Left lung (tissue), 4 donors: ENCODE measurements at regions not wholly inside any gene's neighbourhood (a gene's known extent, or its start where the extent isn't known, plus 50 kb on each side); places are given as distances from the start of the nearest gene placed in this dataset.
"Not testable (repeated sequence)": the region's sequence is repeated elsewhere in the genome, so short reads cannot be mapped to it uniquely, and the experiment has no call there.

Experiments
- ATAC-seq: fragments of 200-7000 bp; cut with Tn5 transposase; one replicate; pipeline ENCODE4 v1.9.1; 2020; ENCODE audit warnings: moderate library complexity
- DNase-seq, 4 donors: peaks; one replicate each; pipeline ENCODE4 v3.0.0-alpha.2; 2013 to 2020
- H3K27ac ChIP-seq, 2 donors: fragments of 200-600 bp; sonication (generic) in 1 of 2; one replicate each; pipeline versions ENCODE4 v1.5.0 to v1.8.0; 2020 to 2021
- H3K27me3 ChIP-seq, 2 donors: fragments of 200-600 bp; sonication (generic) in 1 of 2; one replicate each; pipeline versions ENCODE4 v1.5.0 to v1.8.0; 2020 to 2021
- H3K36me3 ChIP-seq, 2 donors: fragments of 200-600 bp; sonication (generic) in 1 of 2; one replicate each; pipeline versions ENCODE4 v1.5.0 to v1.8.0; 2020 to 2021
- H3K4me1 ChIP-seq, 2 donors: fragments of 200-600 bp; one replicate each; pipeline ENCODE4 v1.8.0; 2021
- H3K4me3 ChIP-seq, 2 donors: fragments of 200-600 bp; sonication (generic) in 1 of 2; one replicate each; pipeline versions ENCODE4 v1.5.0 to v1.8.0; 2020 to 2021; ENCODE audit warnings: mild to moderate bottlenecking in 1 of 2
- H3K9me3 ChIP-seq, 2 donors: fragments of 200-600 bp; sonication (generic) in 1 of 2; one replicate each; pipeline versions ENCODE4 v1.5.0 to v1.8.0; 2020 to 2021
- CTCF ChIP-seq, 2 donors: fragments of 200-600 bp; sonication (generic) in 1 of 2; IDR thresholded peaks; one replicate each; pipeline versions ENCODE4 v1.5.0 to v1.8.0; 2021; ENCODE audit warnings: antibody characterized with exemption in 2 of 2
- intact Hi-C, 2 donors: fragments of 100-400 bp; cut with DNase I; formaldehyde crosslinking; loops; one replicate each; pipeline versions ENCODE4 v1.11.2 to v1.14.2; 2022
- donor health status: DM: no; HTN: yes; CAD: no.
- donor health status: DM: no; HTN: no; CAD: no.

- intact Hi-C loops, result no loop called here
- Histone ChIP-seq H3K36me3 (no peaks in the 10 kb centered on the region), H3K27ac (no peak overlapping the region), H3K4me1 (no peaks in the 10 kb centered on the region), H3K9me3 (no peaks in the 10 kb centered on the region), H3K27me3 (peaks cover 0 to 4% of the 10 kb centered on the region in 2 donors), H3K4me3 (no peak overlapping the region)
- DNase-seq (peak in 2 of 4 donors; percentile 29 to 55), ATAC-seq (no peak)
- no peak for TF ChIP-seq CTCF (IDR thresholded peaks at IDR 0.05)
These were observed 178.4 kb downstream of the TBC1D2B start for GRCh38 chr15:77898811-77899730.

GRCh38 chr15:77897896-77898406, 179.6 kb downstream of the TBC1D2B start:
- DNase-seq (peak in 1 of 4 donors; percentile 31), ATAC-seq (no peak)
- Histone ChIP-seq H3K27me3 (peaks cover 0 to 6% of the 10 kb centered on the region in 2 donors), H3K27ac (no peak overlapping the region), H3K9me3 (no peaks in the 10 kb centered on the region), H3K4me3 (no peak overlapping the region), H3K4me1 (no peaks in the 10 kb centered on the region), H3K36me3 (no peaks in the 10 kb centered on the region)
- intact Hi-C loops, result no loop called here
- no peak for TF ChIP-seq CTCF (IDR thresholded peaks at IDR 0.05)

GRCh38 chr15:77897113-77897895, 180.2 kb downstream of the TBC1D2B start:
- DNase-seq, result peak in 1 of 4 donors; percentile 72
- H3K4me1 ChIP-seq, ATAC-seq, H3K27ac ChIP-seq, H3K4me3 ChIP-seq, H3K9me3 ChIP-seq, H3K36me3 ChIP-seq, intact Hi-C loops, H3K27me3 ChIP-seq: not testable (repeated sequence)

GRCh38 chr15:77896147-77897112, 181.1 kb downstream of the TBC1D2B start:
- H3K4me3 ChIP-seq, intact Hi-C loops, ATAC-seq, H3K27me3 ChIP-seq, H3K9me3 ChIP-seq, H3K36me3 ChIP-seq, H3K27ac ChIP-seq, H3K4me1 ChIP-seq: not testable (repeated sequence)
- DNase-seq, result peak in 1 of 4 donors; percentile 65

GRCh38 chr15:77895742-77896141, 181.8 kb downstream of the TBC1D2B start:
- Histone ChIP-seq H3K4me1 (no peaks in the 10 kb centered on the region), H3K36me3 (no peaks in the 10 kb centered on the region), H3K27ac (no peak overlapping the region), H3K4me3 (no peak overlapping the region), H3K9me3 (no peaks in the 10 kb centered on the region), H3K27me3 (peaks cover 0 to 6% of the 10 kb centered on the region in 2 donors)
- intact Hi-C loops, result no loop called here
- ATAC-seq (no peak), DNase-seq (peak in 1 of 4 donors; percentile 27)
- no peak for TF ChIP-seq CTCF (IDR thresholded peaks at IDR 0.05)

- H3K9me3 ChIP-seq, DNase-seq, intact Hi-C loops, ATAC-seq, H3K4me1 ChIP-seq, H3K27me3 ChIP-seq, H3K36me3 ChIP-seq, H3K27ac ChIP-seq, H3K4me3 ChIP-seq: not testable (repeated sequence)
These were observed 182.4 kb downstream of the TBC1D2B start for GRCh38 chr15:77895145-77895544.

- H3K4me1 ChIP-seq, H3K36me3 ChIP-seq, ATAC-seq, H3K4me3 ChIP-seq, H3K27me3 ChIP-seq, intact Hi-C loops, H3K27ac ChIP-seq, H3K9me3 ChIP-seq: not testable (repeated sequence)
- DNase-seq, result peak in 1 of 4 donors; percentile 65
These were observed 183.6 kb downstream of the TBC1D2B start for GRCh38 chr15:77893671-77894640.

- H3K4me3 ChIP-seq, intact Hi-C loops, H3K36me3 ChIP-seq, ATAC-seq, H3K4me1 ChIP-seq, H3K27ac ChIP-seq, H3K27me3 ChIP-seq, H3K9me3 ChIP-seq: not testable (repeated sequence)
- DNase-seq, result peak in 1 of 4 donors; percentile 46
These were observed 184.3 kb downstream of the TBC1D2B start for GRCh38 chr15:77893246-77893645.
